SK-N-SH (cell line): ENCODE measurements at regions not wholly inside any gene's neighbourhood (a gene's known extent, or its start where the extent isn't known, plus 50 kb on each side); places are given as distances from the start of the nearest gene placed in this dataset.

Experiments used
- CTCF ChIA-PET: fragments of 300-600, 350-600 bp; formaldehyde crosslinking; extraction: SDS; loops from one replicate; lab custom pipeline; 2021; lab: Yijun Ruan, JAX
- POLR2A ChIA-PET: fragments of 350-600 bp; sonication (Branson Sonifier 250); formaldehyde crosslinking; extraction: SDS; loops from one replicate; lab custom pipeline; 2020; ENCODE audit warnings: antibody characterized with exemption, inconsistent platforms; lab: Yijun Ruan, JAX
- DNase-seq: peaks from one replicate; pipeline ENCODE4 v3.0.0; 2012
- H2AFZ ChIP-seq: fragments of 200-600 bp; sonication (generic); 2 replicates; pipeline ENCODE4 v1.8.1; 2016; ENCODE audit warnings: antibody characterized with exemption, mild to moderate bottlenecking, low read depth
- H3F3A ChIP-seq: fragments of 200-600 bp; sonication (generic); replicated peaks from 2 replicates; pipeline ENCODE3; 2016; ENCODE audit warnings: antibody characterized with exemption, mild to moderate bottlenecking; ENCODE audit not compliant: insufficient read depth
- H3K27ac ChIP-seq, 2 experiments: fragments of 200-500 bp in 1 of 2; fragments of 200-600 bp in 1 of 2; sonication (Bioruptor generic) in 1 of 2; sonication (generic), shearing (Covaris generic) in 1 of 2; 2 replicates each; pipeline versions ENCODE4 v1.5.1 to v1.6.1; 2014 to 2016; ENCODE audit warnings: low read depth in 2 of 2, inconsistent platforms in 1 of 2, low read length in 1 of 2, mild to moderate bottlenecking in 1 of 2, mixed read lengths in 1 of 2
- H3K27me3 ChIP-seq: fragments of 200-600 bp; sonication (generic), shearing (Covaris generic); 2 replicates; pipeline ENCODE4 v1.6.1; 2016; ENCODE audit warnings: mixed run types; ENCODE audit not compliant: insufficient read depth
- H3K36me3 ChIP-seq, 2 experiments: fragments of 200-500 bp in 1 of 2; fragments of 200-600 bp in 1 of 2; sonication (Bioruptor generic) in 1 of 2; sonication (generic) in 1 of 2; replicated peaks in 1 of 2; 2 replicates each; pipeline versions ENCODE3 to v1.5.1; 2014 to 2016; ENCODE audit warnings: low read length in 1 of 2, mild to moderate bottlenecking in 1 of 2; ENCODE audit not compliant: insufficient read depth in 2 of 2, control insufficient read depth in 1 of 2
- H3K4me1 ChIP-seq, 2 experiments: fragments of 200-500 bp in 1 of 2; fragments of 200-600 bp in 1 of 2; sonication (Bioruptor generic) in 1 of 2; sonication (generic), shearing (Covaris generic) in 1 of 2; 2 replicates each; pipeline versions ENCODE4 v1.5.1 to v1.6.1; 2014 to 2016; ENCODE audit warnings: low read depth in 1 of 2, low read length in 1 of 2, mixed run types in 1 of 2; ENCODE audit not compliant: insufficient read depth in 2 of 2, control insufficient read depth in 1 of 2
- H3K4me2 ChIP-seq: fragments of 200-600 bp; sonication (generic), shearing (Covaris generic); 2 replicates; pipeline ENCODE4 v1.6.1; 2017; ENCODE audit warnings: mixed run types
- H3K4me3 ChIP-seq, 2 experiments: fragments of 200-500 bp in 1 of 2; fragments of 200-600 bp in 1 of 2; sonication (Bioruptor generic) in 1 of 2; sonication (generic), shearing (Covaris generic) in 1 of 2; 2 replicates each; pipeline versions ENCODE4 v1.5.1 to v1.8.1; 2014 to 2016; ENCODE audit warnings: low read depth in 2 of 2, inconsistent platforms in 1 of 2, low read length in 1 of 2, mild to moderate bottlenecking in 1 of 2, mixed read lengths in 1 of 2, moderate library complexity in 1 of 2
- H3K79me2 ChIP-seq: fragments of 200-600 bp; sonication (generic); 2 replicates; pipeline ENCODE4 v1.8.1; 2017; ENCODE audit warnings: mild to moderate bottlenecking; ENCODE audit not compliant: insufficient read depth
- H3K9ac ChIP-seq: fragments of 200-600 bp; sonication (generic); 2 replicates; pipeline ENCODE4 v1.6.1; 2017; ENCODE audit warnings: mixed run types
- H3K9me2 ChIP-seq: fragments of 200-600 bp; sonication (generic); 2 replicates; pipeline ENCODE4 v1.6.1; 2017; ENCODE audit warnings: mixed run types
- H3K9me3 ChIP-seq: fragments of 200-600 bp; sonication (generic); 2 replicates; pipeline ENCODE4 v1.6.1; 2017; ENCODE audit warnings: mixed run types, mild to moderate bottlenecking, moderate library complexity
- H4K20me1 ChIP-seq: fragments of 200-600 bp; sonication (generic); 2 replicates; pipeline ENCODE4 v1.6.1; 2017; ENCODE audit warnings: mild to moderate bottlenecking, mixed run types; ENCODE audit not compliant: insufficient read depth
- CHD2 ChIP-seq: fragments of 150-350 bp; IDR thresholded peaks from 2 replicates; pipeline ENCODE4 v1.6.1; 2018; ENCODE audit warnings: low read length; ENCODE audit not compliant: partially characterized antibody
- ELF1 ChIP-seq: IDR thresholded peaks from 2 replicates; pipeline ENCODE4 v1.4.0; 2012
- EZH2phosphoT487 ChIP-seq: fragments of 200-600 bp; sonication (generic); IDR thresholded peaks from 2 replicates; pipeline ENCODE4 v1.6.1; 2017; ENCODE audit warnings: low read depth, mixed run types, mild to moderate bottlenecking, antibody characterized with exemption, moderate library complexity, borderline replicate concordance
- FOXJ3 ChIP-seq: sonication (generic); formaldehyde crosslinking; IDR thresholded peaks from 2 replicates; pipeline ENCODE4 v1.5.1; 2020; ENCODE audit warnings: mild to moderate bottlenecking, missing genetic modification reagents
- FOXM1 ChIP-seq: IDR thresholded peaks from 2 replicates; pipeline ENCODE4 v1.4.0; 2012; ENCODE audit warnings: low read depth, mild to moderate bottlenecking
- IRF3 ChIP-seq: fragments of 150-350 bp; IDR thresholded peaks from 2 replicates; pipeline ENCODE4 v1.6.1; 2016; ENCODE audit warnings: mild to moderate bottlenecking, low read depth, low read length
- JUND ChIP-seq: IDR thresholded peaks from 2 replicates; pipeline ENCODE4 v1.4.0; 2012
- MEF2A ChIP-seq: IDR thresholded peaks from 2 replicates; pipeline ENCODE4 v1.4.0; 2012; ENCODE audit warnings: low read depth, borderline replicate concordance
- MXI1 ChIP-seq: IDR thresholded peaks from 2 replicates; pipeline ENCODE4 v1.6.1; 2012; ENCODE audit warnings: mild to moderate bottlenecking, low read depth, low read length, improper control_type of control experiment
- NFIC ChIP-seq: IDR thresholded peaks from 2 replicates; pipeline ENCODE4 v1.4.0; 2012; ENCODE audit warnings: borderline replicate concordance
- PBX3 ChIP-seq: IDR thresholded peaks from 2 replicates; pipeline ENCODE4; 2012
- RAD21 ChIP-seq: IDR thresholded peaks from 2 replicates; pipeline ENCODE4 v1.6.1; 2012; ENCODE audit warnings: mild to moderate bottlenecking, low read length
- RCOR1 ChIP-seq: fragments of 150-350 bp; IDR thresholded peaks from 2 replicates; pipeline ENCODE4 v1.6.1; 2017; ENCODE audit warnings: antibody characterized with exemption, low read length
- RXRA ChIP-seq: IDR thresholded peaks from 2 replicates; pipeline ENCODE4 v1.4.0; 2012; ENCODE audit warnings: low read depth, mild to moderate bottlenecking, borderline replicate concordance
- SMC3 ChIP-seq: IDR thresholded peaks from 2 replicates; pipeline ENCODE4 v1.6.1; 2012; ENCODE audit warnings: low read depth, low read length, improper control_type of control experiment
- TEAD4 ChIP-seq: IDR thresholded peaks from 2 replicates; pipeline ENCODE4 v1.4.0; 2012; ENCODE audit warnings: mild to moderate bottlenecking, borderline replicate concordance; ENCODE audit not compliant: insufficient read depth
- WGBS: methylation state at CpG from one replicate; pipeline ENCODE4 v1.1.6; 2017; ENCODE audit warnings: low lambda C conversion rate; 5-methylcytosine and 5-hydroxymethylcytosine counted together
- TF ChIP-seq, protein P1 (sequence below): fragments of 200-600 bp; sonication (generic); IDR thresholded peaks from 2 replicates; pipeline ENCODE4 v1.6.1; 2017; ENCODE audit warnings: antibody characterized with exemption, mild to moderate bottlenecking, moderate library complexity
- TF ChIP-seq, protein P2 (sequence below): fragments of 150-350 bp; IDR thresholded peaks from 2 replicates; pipeline ENCODE4 v1.6.1; 2017; ENCODE audit warnings: antibody characterized with exemption, low read length, low read depth, borderline replicate concordance
- TF ChIP-seq, protein P3 (sequence below): IDR thresholded peaks from 2 replicates; pipeline ENCODE4 v1.4.0; 2012; ENCODE audit warnings: low read depth

GRCh38 chr3:110474397-110474796, 597.2 kb upstream of the NECTIN3 start:
- Histone ChIP-seq H2AFZ (no peak overlapping the region), H3K9me3 (no peaks in the 10 kb centered on the region), H3K9ac (no peak overlapping the region), H3K27ac (no peak overlapping the region), H3K79me2 (no peaks in the 10 kb centered on the region), H3K9me2 (0 out of 2 replicates have a peak, but pooled peaks cover 3% of the 10 kb centered on the region), H3F3A (no peaks in the 10 kb centered on the region), H3K36me3 (no peaks in the 10 kb centered on the region), H3K4me3 (no peak overlapping the region), H3K4me2 (no peak overlapping the region), H3K4me1 (no peaks in the 10 kb centered on the region), H3K27me3 (no peaks in the 10 kb centered on the region), H4K20me1 (no peaks in the 10 kb centered on the region)
- ChIA-PET CTCF (no interaction called here), POLR2A (no interaction called here)
- DNase-seq: no peak
- 71% methylated on average over 2 of the region's 2 CpGs for WGBS
- TF ChIP-seq IRF3 (no peak), SMC3 (no peak), ELF1 (no peak), FOXM1 (no peak), MXI1 (no peak), TEAD4 (no peak), NFIC (no peak), FOXJ3 (CRISPR knock-in tag) (no peak), JUND (no peak)
- TF ChIP-seq, protein P1, sequence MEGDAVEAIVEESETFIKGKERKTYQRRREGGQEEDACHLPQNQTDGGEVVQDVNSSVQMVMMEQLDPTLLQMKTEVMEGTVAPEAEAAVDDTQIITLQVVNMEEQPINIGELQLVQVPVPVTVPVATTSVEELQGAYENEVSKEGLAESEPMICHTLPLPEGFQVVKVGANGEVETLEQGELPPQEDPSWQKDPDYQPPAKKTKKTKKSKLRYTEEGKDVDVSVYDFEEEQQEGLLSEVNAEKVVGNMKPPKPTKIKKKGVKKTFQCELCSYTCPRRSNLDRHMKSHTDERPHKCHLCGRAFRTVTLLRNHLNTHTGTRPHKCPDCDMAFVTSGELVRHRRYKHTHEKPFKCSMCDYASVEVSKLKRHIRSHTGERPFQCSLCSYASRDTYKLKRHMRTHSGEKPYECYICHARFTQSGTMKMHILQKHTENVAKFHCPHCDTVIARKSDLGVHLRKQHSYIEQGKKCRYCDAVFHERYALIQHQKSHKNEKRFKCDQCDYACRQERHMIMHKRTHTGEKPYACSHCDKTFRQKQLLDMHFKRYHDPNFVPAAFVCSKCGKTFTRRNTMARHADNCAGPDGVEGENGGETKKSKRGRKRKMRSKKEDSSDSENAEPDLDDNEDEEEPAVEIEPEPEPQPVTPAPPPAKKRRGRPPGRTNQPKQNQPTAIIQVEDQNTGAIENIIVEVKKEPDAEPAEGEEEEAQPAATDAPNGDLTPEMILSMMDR: no peak
- TF ChIP-seq, protein P2, sequence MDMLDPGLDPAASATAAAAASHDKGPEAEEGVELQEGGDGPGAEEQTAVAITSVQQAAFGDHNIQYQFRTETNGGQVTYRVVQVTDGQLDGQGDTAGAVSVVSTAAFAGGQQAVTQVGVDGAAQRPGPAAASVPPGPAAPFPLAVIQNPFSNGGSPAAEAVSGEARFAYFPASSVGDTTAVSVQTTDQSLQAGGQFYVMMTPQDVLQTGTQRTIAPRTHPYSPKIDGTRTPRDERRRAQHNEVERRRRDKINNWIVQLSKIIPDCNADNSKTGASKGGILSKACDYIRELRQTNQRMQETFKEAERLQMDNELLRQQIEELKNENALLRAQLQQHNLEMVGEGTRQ: no peak

DNA sequence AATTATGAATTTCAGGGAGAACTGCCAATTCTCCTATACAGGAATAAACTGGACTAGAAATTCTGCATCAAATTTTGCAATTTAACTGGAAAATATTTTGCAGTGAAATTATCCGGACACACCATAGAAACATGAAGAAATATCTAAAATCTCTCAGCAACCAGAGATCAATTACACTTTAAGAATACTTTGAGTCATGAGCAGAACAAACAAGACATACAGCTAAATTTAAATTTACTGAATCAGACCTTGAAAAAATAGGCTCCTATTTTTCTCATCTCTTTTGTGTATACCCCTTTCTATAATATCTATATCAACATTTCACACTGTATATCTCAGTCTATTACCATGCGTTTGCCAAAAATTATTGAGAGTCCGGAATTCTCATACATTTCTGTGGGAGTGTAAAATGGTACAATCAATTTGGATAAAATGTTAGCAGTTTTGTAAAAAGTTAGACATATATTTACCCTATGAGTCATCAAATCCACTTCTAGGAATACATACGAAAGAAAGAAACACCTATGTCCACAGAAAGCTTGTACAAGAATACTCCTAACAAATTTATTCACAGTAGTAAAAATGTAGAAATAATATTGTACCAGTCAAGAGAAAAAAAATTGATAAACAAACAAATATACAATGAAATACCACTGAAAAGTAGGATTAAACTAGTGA, 593.1 kb upstream of the NECTIN3 start:
- H3K9me2 ChIP-seq: no peaks in the 10 kb centered on the region
- no peak overlapping the region for H3K9ac ChIP-seq
- H3K4me3 ChIP-seq: no peak overlapping the region
- no peaks in the 10 kb centered on the region for H3K9me3 ChIP-seq
- H3K27me3 ChIP-seq: no peaks in the 10 kb centered on the region
- H3K4me2 ChIP-seq: no peak overlapping the region
- no peaks in the 10 kb centered on the region for H3K4me1 ChIP-seq
- no peaks in the 10 kb centered on the region for H3F3A ChIP-seq
- POLR2A ChIA-PET: no interaction called here
- CTCF ChIA-PET: no interaction called here
- H3K27ac ChIP-seq: no peak overlapping the region
- no peaks in the 10 kb centered on the region for H4K20me1 ChIP-seq
- no peaks in the 10 kb centered on the region for H3K36me3 ChIP-seq
- H2AFZ ChIP-seq: no peak overlapping the region
- DNase-seq: no peak
- WGBS: 86% methylated on average over 4 of the region's 4 CpGs
- H3K79me2 ChIP-seq: no peaks in the 10 kb centered on the region
- no peak for TF ChIP-seq FOXJ3 (CRISPR knock-in tag)
- TF ChIP-seq, protein P3, sequence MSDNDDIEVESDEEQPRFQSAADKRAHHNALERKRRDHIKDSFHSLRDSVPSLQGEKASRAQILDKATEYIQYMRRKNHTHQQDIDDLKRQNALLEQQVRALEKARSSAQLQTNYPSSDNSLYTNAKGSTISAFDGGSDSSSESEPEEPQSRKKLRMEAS: no peak
- no peak for TF ChIP-seq CHD2
- no peak for TF ChIP-seq EZH2phosphoT487
- TF ChIP-seq MEF2A: no peak
- TF ChIP-seq RCOR1: no peak
- TF ChIP-seq ELF1: no peak
- TF ChIP-seq RXRA: no peak
- TF ChIP-seq SMC3: no peak
- TF ChIP-seq, protein P2: no peak
- no peak for TF ChIP-seq RAD21
- TF ChIP-seq IRF3: no peak
- TF ChIP-seq PBX3: no peak
